Upper lobe of left lung (tissue), 4 donors: ENCODE measurements at regions not wholly inside any gene's neighbourhood (a gene's known extent, or its start where the extent isn't known, plus 50 kb on each side); places are given as distances from the start of the nearest gene placed in this dataset.

Source experiments
- CTCF ChIP-seq, 6 experiments: fragments of 450-650 bp in 4 of 6; fragments of 200-600 bp in 2 of 6; sonication (generic) in 2 of 6; IDR thresholded peaks; one replicate each; pipeline ENCODE4 v1.5.1; 2016 to 2019; ENCODE audit warnings: antibody characterized with exemption in 6 of 6
- POLR2AphosphoS5 ChIP-seq, 2 donors: sonication (generic); formaldehyde crosslinking; IDR thresholded peaks; one replicate each; pipeline ENCODE4 v1.5.1; 2017; ENCODE audit warnings: antibody characterized with exemption in 2 of 2

DNA sequence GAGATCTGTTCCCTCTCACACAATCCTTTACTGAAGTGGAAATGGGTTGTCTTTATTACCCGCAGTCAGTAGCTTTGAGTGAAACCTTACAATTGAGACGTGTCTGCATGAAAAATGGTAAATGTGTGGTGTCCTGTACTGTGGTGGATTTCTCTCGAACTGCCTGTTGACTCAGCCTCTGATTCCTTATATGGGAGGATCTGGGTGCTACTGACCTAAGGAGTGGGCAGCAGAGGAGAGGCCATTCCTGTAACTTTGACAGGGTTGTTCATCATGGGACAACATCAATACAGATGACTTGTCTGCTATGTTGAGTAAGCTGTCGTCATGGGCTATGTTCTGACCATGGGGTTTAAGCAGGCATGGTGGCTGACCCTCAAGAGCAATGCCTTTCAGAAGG lies 159.6 kb upstream of the WDR1 start:
- TF ChIP-seq CTCF (IDR thresholded peaks at IDR 0.05) (no peak), POLR2AphosphoS5 (IDR thresholded peaks at IDR 0.05) (no peak)
